ENCODE measurements at regions not wholly inside any gene's neighbourhood (a gene's known extent, or its start where the extent isn't known, plus 50 kb on each side); places are given as distances from the start of the nearest gene placed in this dataset.

DNA sequence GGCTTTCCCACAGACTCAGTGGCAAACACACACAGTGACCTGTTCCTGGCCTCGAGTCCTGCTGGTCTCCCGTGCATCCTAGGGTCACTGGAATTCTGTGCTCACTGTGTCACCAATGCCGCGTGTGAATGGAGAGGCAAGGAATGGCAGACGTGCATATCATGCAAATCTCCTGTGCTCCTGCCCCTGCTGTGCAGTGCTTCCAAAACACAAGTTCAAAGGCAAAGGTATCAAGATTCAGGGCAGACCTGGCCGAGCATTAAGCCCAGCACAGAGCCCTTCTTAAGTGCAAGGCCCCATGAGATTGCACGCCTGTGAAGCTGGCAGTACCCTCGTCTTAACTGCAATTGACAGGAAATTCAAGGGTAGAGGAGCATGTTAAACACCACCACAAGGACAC is 129.1 kb downstream of the NDUFA10 start (continued):
- TF ChIP-seq, protein P1, sequence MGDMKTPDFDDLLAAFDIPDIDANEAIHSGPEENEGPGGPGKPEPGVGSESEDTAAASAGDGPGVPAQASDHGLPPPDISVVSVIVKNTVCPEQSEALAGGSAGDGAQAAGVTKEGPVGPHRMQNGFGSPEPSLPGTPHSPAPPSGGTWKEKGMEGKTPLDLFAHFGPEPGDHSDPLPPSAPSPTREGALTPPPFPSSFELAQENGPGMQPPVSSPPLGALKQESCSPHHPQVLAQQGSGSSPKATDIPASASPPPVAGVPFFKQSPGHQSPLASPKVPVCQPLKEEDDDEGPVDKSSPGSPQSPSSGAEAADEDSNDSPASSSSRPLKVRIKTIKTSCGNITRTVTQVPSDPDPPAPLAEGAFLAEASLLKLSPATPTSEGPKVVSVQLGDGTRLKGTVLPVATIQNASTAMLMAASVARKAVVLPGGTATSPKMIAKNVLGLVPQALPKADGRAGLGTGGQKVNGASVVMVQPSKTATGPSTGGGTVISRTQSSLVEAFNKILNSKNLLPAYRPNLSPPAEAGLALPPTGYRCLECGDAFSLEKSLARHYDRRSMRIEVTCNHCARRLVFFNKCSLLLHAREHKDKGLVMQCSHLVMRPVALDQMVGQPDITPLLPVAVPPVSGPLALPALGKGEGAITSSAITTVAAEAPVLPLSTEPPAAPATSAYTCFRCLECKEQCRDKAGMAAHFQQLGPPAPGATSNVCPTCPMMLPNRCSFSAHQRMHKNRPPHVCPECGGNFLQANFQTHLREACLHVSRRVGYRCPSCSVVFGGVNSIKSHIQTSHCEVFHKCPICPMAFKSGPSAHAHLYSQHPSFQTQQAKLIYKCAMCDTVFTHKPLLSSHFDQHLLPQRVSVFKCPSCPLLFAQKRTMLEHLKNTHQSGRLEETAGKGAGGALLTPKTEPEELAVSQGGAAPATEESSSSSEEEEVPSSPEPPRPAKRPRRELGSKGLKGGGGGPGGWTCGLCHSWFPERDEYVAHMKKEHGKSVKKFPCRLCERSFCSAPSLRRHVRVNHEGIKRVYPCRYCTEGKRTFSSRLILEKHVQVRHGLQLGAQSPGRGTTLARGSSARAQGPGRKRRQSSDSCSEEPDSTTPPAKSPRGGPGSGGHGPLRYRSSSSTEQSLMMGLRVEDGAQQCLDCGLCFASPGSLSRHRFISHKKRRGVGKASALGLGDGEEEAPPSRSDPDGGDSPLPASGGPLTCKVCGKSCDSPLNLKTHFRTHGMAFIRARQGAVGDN (IDR thresholded peaks at IDR 0.05): no peak
- no peak for TF ChIP-seq CREB1 (IDR thresholded peaks at IDR 0.05; ENCODE audit: low read depth)

GRCh38 chr2:239895669-239896068 is 129.5 kb downstream of the NDUFA10 start:
- Histone ChIP-seq H3K79me2 (ENCODE audit: control insufficient read depth, insufficient read depth, low read length) (no peaks in the 10 kb centered on the region), H3K27me3 (replicated peaks in 1 of 2; ENCODE audit: control insufficient read depth in 2 of 2, insufficient read depth in 2 of 2, low read length in 1 of 2) (no peaks in the 10 kb centered on the region), H3K4me3 (no peak overlapping the region), H4K20me1 (ENCODE audit: control insufficient read depth, insufficient read depth) (no peaks in the 10 kb centered on the region), H3K36me3 (ENCODE audit: control insufficient read depth in 2 of 2, insufficient read depth in 2 of 2, low read length in 1 of 2) (no peaks in the 10 kb centered on the region), H2AFZ (ENCODE audit: control insufficient read depth, low read depth, low read length) (no peak overlapping the region), H3K4me2 (ENCODE audit: control insufficient read depth, insufficient read depth) (no peak overlapping the region), H3K9me3 (replicated peaks; ENCODE audit: control insufficient read depth, insufficient read depth, low read length) (no peaks in the 10 kb centered on the region; the same call in 2 of the 3 replicates), H3K27ac (ENCODE audit: control insufficient read depth, insufficient read depth) (no peak overlapping the region), H3K9ac (ENCODE audit: control insufficient read depth, insufficient read depth, low read length) (no peak overlapping the region), H3K4me1 (ENCODE audit: control insufficient read depth, insufficient read depth, low read length) (no peaks in the 10 kb centered on the region)
- WGBS (ENCODE audit: insufficient coverage, insufficient replicate concordance, low lambda C conversion rate, missing lambda C conversion rate): 0% methylated on average over 6 of the region's 6 CpGs
- FAIRE-seq (no peak), DNase-seq (ENCODE audit: low read depth, low spot score) (no peak), ATAC-seq (peak; percentile 53)
- POLR2A ChIA-PET: no interaction called here
- TF ChIP-seq LARP7 (IDR thresholded peaks at IDR 0.05) (no peak), RBBP5 (conservative IDR thresholded peaks at IDR 0.05) (no peak), IKZF2 (IDR thresholded peaks at IDR 0.05) (peak; percentile 27 to 45; a peak in 2 of 4 replicates), NKRF (conservative IDR thresholded peaks at IDR 0.05) (no peak), SPI1 (IDR thresholded peaks at IDR 0.05; ENCODE audit: borderline replicate concordance, insufficient read depth, low read depth, low read length) (peak; percentile 41; the same call in 1 of the 2 replicates), HDGF (IDR thresholded peaks at IDR 0.05) (no peak), MTA3 (IDR thresholded peaks at IDR 0.05; ENCODE audit: borderline replicate concordance, low read length) (no peak), CREM (IDR thresholded peaks at IDR 0.05; ENCODE audit: low read depth) (no peak), NRF1 (conservative IDR thresholded peaks at IDR 0.05; ENCODE audit: low read depth, low read length) (no peak), SREBF1 (IDR thresholded peaks at IDR 0.05; ENCODE audit: low read length) (no peak), ZNF384 (IDR thresholded peaks at IDR 0.05; ENCODE audit: borderline replicate concordance, low read depth, low read length) (no peak), ATF3 (IDR thresholded peaks at IDR 0.05; ENCODE audit: borderline replicate concordance, extremely low read depth, low read depth, low read length) (no peak)
- CTCF ChIA-PET: no interaction called here
- in situ Hi-C loops (cut with MboI) (no loop called here), intact Hi-C loops (cut with micrococcal nuclease; ENCODE audit: unreplicated experiment) (no loop called here)
- RAD21 ChIA-PET (ENCODE audit: unreplicated experiment): no interaction called here
- SMC1A ChIA-PET (ENCODE audit: uncharacterized antibody, unreplicated experiment): no interaction called here
- no TSS peak for BruUV-seq (replicated peaks)

Data from GM12878 (cell line).